GM18517 (cell line): ENCODE measurements at regions not wholly inside any gene's neighbourhood (a gene's known extent, or its start where the extent isn't known, plus 50 kb on each side); places are given as distances from the start of the nearest gene placed in this dataset.
"Not testable (repeated sequence)": the region's sequence is repeated elsewhere in the genome, so short reads cannot be mapped to it uniquely, and the experiment has no call there.

Source experiments
- ATAC-seq: cut with Tn5 transposase; IDR thresholded peaks from one replicate; pipeline ENCODE4 v1.9.1; 2021; ENCODE audit warnings: mild to moderate bottlenecking, moderate library complexity; ENCODE audit not compliant: unreplicated experiment

DNA sequence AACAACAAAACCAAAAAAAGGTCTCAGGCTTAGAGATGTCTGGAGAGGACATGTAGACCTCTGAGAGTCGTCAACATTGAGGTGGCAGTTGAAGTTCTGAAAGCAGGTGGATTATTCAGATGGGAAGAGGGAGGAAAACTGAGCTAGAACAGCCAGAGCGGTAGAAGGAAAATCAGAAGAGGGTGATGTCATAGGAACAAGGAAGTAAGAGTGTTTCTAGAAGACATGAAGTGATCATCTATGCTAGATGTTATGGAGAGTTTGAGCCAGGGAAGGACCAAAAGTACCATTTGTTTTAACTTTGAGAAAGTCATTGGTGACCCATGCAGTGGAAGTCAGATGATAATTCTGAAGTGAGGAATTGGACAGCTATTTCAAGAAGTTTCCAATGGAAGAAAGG, 316.2 kb upstream of the RGS6 start:
- no peak for ATAC-seq

DNA sequence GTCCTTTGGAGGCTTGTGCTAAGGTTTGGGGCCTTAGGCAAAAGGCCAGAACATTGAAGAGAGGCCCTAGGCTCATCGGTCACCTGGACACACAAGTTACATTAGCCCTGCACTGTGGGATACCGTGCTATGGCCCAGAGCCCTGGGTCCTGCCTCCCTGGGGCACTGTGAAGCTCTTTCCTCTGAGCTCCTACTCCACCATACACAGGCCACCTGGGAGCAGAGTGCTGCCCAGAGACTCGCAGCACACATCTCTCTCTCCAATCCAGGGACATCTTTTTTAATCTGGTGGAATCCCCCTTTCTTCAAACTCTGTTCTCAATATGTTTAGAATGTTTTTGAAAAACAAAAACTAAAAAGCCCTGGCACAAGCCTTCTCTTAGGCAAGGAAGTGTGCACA, 314.2 kb upstream of the RGS6 start:
- ATAC-seq: no peak

- ATAC-seq: no peak
Measured at GRCh38 chr14:71618716-71619115, 313.5 kb upstream of the RGS6 start.

GRCh38 chr14:71619472-71619871, 312.8 kb upstream of the RGS6 start:
- ATAC-seq: no peak

GRCh38 chr14:71620401-71620800, 311.8 kb upstream of the RGS6 start:
- no peak for ATAC-seq

GRCh38 chr14:71621276-71621675, 311.0 kb upstream of the RGS6 start:
- no peak for ATAC-seq

DNA sequence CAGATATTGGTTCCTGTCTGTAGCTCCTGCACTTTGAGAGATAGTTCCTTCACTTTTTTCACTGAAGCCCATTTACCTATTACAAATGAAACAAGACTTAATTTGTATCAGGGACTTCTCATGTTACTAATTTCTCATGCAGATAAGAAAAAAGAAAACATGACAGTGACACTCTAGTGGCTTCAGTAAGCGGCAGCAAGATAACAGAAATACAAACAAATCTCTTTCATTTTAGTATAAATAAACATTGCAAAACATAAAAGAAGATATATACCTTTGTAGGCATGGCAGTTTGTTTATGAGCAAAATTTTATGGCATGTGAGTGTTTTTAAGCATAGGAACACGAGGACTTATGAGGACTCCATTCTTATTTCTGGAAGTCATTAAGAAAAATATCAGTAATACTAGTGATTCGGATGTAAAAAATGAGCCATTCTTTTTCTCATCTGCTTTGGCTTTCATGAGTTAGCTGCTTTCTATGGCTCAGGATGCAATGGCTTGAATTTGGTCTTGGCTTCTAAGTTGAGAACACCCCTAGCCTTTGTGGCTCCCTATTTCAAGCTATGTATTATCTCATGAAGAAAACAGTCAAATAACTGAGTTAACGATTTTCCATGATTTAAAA, 310.1 kb upstream of the RGS6 start:
- no peak for ATAC-seq

GRCh38 chr14:71623939-71624338, 308.3 kb upstream of the RGS6 start:
- ATAC-seq: no peak

GRCh38 chr14:71625175-71625574, 307.1 kb upstream of the RGS6 start:
- ATAC-seq: no peak

- ATAC-seq: no peak
Measured at GRCh38 chr14:71625891-71626701, 306.1 kb upstream of the RGS6 start.

GRCh38 chr14:71628433-71628832, 303.8 kb upstream of the RGS6 start:
- no peak for ATAC-seq

DNA sequence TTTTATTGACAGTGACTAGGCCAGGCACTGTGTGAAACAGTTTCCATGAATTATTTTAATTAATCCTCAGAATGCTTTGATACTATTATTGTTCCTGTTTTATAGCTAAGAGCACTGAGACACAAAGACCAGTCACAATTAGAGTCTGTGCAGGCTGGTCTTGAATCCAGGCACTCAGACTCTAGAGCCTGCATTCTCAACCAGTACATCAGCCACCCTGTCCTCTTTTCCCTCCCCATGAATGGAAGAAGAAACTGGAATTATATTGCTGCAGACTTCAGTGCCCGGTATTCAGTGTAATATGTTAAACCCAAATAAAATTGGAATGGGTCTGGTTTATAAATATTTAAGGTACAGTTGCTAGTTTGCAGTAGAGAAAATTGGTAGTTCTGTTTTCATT, 303.0 kb upstream of the RGS6 start:
- no peak for ATAC-seq

DNA sequence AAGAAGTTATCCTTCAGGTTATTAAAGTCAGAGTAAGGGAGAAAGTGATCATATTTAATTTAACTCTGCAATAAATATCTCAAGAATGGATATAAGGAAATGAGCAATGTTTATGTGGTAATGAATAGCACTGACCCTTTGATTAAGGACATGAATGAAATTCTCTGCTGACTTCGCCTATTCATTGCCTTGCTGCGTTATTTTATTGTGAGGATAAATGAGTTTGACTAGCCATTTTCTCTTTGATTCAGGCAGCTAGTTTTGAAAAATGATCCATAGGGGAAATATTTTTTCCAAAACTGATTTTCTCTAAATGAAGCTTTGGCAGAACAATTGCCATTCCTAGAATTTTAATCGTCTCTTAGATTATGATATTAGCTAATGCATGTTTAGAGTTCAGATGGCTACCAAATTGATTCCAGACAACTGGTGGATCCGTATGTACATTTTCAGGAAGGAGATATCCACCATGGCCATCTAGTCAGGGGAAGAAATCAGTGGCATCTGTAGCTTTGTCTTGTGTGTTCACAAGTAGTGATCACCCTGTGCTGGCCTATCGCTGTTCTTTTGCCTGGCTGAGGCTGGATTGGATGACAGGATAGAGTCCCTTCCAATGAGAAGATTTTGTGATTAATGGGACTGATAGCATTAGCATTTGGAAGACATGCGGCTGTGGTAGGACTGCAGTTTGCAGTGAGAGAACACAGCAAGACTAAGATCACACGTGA, 302.3 kb upstream of the RGS6 start:
- ATAC-seq: no peak

GRCh38 chr14:71631030-71631429, 301.2 kb upstream of the RGS6 start:
- not testable (repeated sequence) for ATAC-seq

GRCh38 chr14:71632440-71632946, 299.7 kb upstream of the RGS6 start:
- no peak for ATAC-seq

- ATAC-seq: no peak
Measured at GRCh38 chr14:71636076-71636475, 296.2 kb upstream of the RGS6 start.

DNA sequence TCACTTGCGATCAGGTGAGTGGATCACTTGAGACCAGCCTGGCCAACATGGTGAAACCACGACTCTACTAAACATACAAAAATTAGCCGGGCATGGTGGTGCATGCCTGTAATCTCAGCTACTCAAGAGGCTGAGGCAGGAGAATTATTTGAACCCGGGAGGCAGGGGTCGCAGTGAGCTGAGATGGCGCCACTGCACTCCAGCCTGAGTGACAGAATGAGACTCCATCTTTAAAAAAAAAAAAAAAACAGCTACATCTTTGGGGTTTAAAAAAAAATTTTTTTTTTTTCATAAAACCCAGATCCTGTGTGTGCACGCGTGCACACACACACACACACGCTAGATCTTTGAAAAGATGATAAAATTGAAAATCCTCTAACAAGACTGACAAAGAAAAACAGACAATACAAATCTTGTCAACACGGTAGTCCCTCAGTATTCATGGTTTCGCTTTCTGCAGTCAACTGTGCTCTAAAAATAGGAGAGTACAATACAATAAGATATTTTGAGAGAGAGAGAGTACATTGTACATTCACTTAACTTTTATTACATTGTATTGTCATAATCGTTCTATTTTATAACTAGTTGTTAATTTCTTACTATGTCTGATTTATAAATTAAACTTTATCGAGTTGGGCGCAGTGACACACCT, 295.3 kb upstream of the RGS6 start:
- ATAC-seq: no peak

DNA sequence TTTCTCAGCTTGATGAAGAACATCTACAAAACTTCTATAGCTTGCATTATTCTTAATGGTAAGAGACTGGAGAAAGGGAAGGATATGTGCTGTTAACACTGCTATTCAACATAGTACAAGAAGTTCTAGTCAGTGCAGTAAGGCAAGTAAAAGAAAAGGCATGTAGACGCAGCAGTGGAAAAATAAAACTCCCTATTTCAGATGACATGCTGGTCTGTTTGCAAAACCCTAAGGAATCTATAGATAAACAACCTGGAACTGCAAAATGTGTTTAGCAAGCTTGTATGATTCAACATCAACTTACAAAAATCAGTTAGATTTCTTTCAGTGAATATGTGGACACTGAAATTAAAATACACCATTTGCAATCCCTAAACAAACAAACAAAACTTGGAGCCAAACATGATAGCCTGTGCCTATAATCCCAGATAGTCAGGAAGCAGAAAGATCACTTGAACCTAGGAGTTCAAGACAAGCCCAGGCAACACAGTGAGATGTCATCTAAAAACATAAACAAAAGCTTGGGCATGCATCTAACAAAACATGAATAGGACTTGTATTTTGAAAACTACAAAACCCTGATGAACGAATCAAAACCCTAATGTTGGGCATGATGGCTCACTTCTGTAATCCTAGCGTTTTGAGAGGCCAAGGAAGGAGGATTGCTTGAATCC, 293.6 kb upstream of the RGS6 start:
- ATAC-seq: no peak

GRCh38 chr14:71642715-71643114, 289.5 kb upstream of the RGS6 start:
- no peak for ATAC-seq

DNA sequence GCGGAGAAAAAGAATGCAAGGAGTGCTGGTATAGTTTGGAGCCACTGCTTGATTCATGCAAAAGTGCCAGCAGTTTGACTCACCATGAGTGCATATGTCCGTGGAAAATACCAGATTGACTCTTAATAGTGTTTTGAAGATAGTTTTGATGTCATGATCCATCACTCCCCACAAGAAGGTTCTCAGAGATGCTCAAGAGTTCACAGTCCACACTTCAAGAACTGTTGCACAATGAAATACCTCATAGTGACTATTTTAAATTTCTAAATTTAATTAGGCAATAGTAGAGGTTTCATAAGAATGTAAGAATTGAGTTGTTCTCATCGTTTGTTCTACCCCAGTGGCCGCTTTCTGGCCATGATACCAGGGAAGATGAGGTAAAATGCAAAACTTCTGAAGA, 286.6 kb upstream of the RGS6 start:
- no peak for ATAC-seq

DNA sequence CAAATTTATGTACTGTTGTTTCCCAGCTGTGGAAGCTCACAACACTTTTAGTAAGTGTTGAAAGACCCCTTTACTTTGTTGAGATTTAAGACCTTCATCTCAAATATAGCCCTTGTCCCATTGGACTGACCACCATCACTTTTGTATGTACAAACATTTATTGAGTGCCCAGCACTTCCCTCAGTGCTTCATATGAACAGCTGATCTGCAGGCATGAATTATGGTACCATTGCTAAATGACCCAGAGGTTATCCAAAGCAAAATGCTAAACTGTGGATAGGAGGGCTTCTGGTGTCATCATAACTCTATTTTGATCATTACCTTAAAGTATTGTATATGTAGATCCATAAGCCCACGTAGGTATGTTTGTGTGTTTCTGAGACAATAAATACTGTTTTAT, 285.7 kb upstream of the RGS6 start:
- no peak for ATAC-seq
